BJ (cell line): ENCODE measurements at regions not wholly inside any gene's neighbourhood (a gene's known extent, or its start where the extent isn't known, plus 50 kb on each side); places are given as distances from the start of the nearest gene placed in this dataset.
"Not testable (repeated sequence)": the region's sequence is repeated elsewhere in the genome, so short reads cannot be mapped to it uniquely, and the experiment has no call there.

Source experiments
- CTCF ChIA-PET: fragments of 350-600 bp; formaldehyde crosslinking; extraction: SDS; loops from one replicate; lab custom pipeline; 2021; ENCODE audit warnings: antibody characterized with exemption, inconsistent platforms; lab: Yijun Ruan, JAX
- POLR2A ChIA-PET: fragments of 300-600 bp; sonication (Branson Sonifier 250); formaldehyde crosslinking; extraction: SDS; loops from one replicate; lab custom pipeline; 2021; ENCODE audit warnings: antibody characterized with exemption; lab: Charles Lee
- DNase-seq: peaks from one replicate; pipeline ENCODE4 v3.0.0-alpha.2; 2011; ENCODE audit warnings: low read depth
- H3K27me3 ChIP-seq: 2 replicates; pipeline ENCODE4 v1.6.0; 2011; ENCODE audit warnings: low read length; ENCODE audit not compliant: control insufficient read depth, insufficient read depth
- H3K36me3 ChIP-seq: 2 replicates; pipeline ENCODE4 v1.5.1; 2011; ENCODE audit warnings: low read length; ENCODE audit not compliant: control insufficient read depth, insufficient read depth
- H3K4me3 ChIP-seq: 2 replicates; pipeline ENCODE4 v1.5.1; 2011; ENCODE audit warnings: low read depth, mild to moderate bottlenecking, control low read depth, low read length
- TF ChIP-seq, protein P1 (sequence below): IDR thresholded peaks from 2 replicates; pipeline ENCODE4 v1.5.1; 2011; ENCODE audit warnings: low read depth, mild to moderate bottlenecking, control low read depth, inconsistent platforms, low read length, moderate library complexity; ENCODE audit not compliant: insufficient read depth

DNA sequence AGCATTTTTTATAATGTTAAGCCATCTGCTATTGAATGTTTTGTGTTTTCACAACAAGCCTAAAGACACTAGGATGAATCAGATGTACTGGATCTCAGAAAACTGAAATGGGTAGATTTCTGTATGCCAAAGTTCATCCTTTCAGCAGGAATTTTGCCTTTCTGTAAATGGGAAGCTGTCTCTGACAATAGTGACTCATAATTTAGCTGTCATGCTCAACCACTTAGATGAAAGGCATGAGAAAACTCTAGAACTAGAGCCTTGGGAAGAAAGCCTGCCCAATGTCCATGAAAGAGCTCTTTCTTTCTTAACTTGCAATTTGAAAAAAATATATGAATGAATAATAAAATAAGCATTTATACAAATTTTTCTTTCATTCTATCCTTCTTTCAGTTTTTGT lies 616.0 kb upstream of the EDIL3 start:
- CTCF ChIA-PET: no interaction called here
- Histone ChIP-seq H3K4me3 (no peak overlapping the region), H3K27me3 (no peaks in the 10 kb centered on the region), H3K36me3 (no peaks in the 10 kb centered on the region)
- DNase-seq: no peak
- POLR2A ChIA-PET: no interaction called here
- TF ChIP-seq, protein P1, sequence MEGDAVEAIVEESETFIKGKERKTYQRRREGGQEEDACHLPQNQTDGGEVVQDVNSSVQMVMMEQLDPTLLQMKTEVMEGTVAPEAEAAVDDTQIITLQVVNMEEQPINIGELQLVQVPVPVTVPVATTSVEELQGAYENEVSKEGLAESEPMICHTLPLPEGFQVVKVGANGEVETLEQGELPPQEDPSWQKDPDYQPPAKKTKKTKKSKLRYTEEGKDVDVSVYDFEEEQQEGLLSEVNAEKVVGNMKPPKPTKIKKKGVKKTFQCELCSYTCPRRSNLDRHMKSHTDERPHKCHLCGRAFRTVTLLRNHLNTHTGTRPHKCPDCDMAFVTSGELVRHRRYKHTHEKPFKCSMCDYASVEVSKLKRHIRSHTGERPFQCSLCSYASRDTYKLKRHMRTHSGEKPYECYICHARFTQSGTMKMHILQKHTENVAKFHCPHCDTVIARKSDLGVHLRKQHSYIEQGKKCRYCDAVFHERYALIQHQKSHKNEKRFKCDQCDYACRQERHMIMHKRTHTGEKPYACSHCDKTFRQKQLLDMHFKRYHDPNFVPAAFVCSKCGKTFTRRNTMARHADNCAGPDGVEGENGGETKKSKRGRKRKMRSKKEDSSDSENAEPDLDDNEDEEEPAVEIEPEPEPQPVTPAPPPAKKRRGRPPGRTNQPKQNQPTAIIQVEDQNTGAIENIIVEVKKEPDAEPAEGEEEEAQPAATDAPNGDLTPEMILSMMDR: no peak

DNA sequence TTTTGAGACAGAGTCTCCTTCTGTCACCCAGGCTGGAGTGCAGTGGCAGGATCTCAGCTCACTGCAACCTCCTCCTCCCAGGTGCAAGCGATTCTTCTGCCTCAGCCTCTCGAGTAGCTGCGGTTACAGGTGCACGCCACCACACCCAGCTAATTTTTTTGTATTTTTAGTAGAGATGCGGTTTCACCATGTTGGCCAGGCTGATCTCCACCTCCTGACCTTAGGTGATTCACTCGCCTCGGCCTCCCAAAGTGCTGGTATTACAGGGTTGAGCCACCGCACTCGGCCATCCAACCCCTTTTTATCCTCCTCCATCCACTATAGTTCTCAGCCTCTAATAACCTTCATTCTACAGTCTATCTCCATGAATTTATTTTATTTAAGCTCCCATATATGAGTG lies 617.3 kb upstream of the EDIL3 start:
- DNase-seq, H3K27me3 ChIP-seq, H3K36me3 ChIP-seq, POLR2A ChIA-PET, H3K4me3 ChIP-seq: not testable (repeated sequence)
- CTCF ChIA-PET: interaction anchor here (1.1 kb wide), 1 partner anchor 22 kb away, joined by 3 read pairs; no protein-coding TSS in a partner anchor

DNA sequence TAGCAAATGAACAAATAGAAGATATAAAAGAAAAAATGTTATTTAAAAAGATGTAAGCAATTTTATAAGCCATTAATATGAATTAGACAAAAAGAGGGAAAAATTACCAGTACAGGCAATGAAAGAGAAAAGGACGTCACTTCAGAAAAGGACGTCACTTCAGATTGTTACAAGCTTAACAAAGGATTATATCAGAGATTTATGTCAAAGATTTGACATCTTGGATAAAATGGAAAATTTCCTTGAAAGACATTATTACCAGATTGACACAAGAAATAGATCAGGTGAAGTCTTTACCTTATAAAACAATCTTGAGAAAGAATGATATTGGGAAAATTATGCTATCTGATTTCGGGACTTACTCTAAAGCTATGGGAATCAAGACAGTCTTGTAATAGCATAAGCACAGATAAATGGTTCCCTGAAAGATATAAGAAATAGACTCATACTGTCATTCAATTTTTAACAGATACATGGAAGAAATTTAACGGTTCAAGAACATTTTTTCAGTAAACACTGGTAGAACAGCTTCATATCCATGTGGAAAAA lies 625.4 kb upstream of the EDIL3 start:
- TF ChIP-seq, protein P1: no peak
- H3K4me3 ChIP-seq: no peak overlapping the region
- H3K27me3 ChIP-seq: no peaks in the 10 kb centered on the region
- no peak for DNase-seq
- no peaks in the 10 kb centered on the region for H3K36me3 ChIP-seq
- CTCF ChIA-PET: no interaction called here
- POLR2A ChIA-PET: no interaction called here

DNA sequence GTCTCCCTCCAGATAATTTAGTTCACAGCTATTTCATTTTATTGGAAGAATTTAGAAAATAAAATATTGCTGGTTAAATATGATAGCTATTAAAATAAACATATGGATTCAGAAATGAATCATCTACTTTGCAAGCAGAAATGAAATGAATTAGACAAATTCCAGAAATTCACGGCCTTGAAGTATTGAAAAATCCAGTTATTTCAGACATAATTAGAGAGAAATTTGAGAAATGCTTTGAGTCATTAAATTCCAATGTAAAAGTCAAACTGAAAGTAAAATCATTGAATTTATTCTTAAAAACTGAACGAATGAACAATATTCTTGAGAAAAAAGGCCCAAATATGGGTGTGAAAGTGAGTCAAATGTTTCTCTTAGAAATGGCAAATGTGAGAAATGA lies 632.6 kb upstream of the EDIL3 start:
- DNase-seq: no peak
- Histone ChIP-seq H3K36me3 (no peaks in the 10 kb centered on the region), H3K4me3 (no peak overlapping the region), H3K27me3 (no peaks in the 10 kb centered on the region)
- ChIA-PET CTCF (no interaction called here), POLR2A (no interaction called here)
- TF ChIP-seq, protein P1: no peak

DNA sequence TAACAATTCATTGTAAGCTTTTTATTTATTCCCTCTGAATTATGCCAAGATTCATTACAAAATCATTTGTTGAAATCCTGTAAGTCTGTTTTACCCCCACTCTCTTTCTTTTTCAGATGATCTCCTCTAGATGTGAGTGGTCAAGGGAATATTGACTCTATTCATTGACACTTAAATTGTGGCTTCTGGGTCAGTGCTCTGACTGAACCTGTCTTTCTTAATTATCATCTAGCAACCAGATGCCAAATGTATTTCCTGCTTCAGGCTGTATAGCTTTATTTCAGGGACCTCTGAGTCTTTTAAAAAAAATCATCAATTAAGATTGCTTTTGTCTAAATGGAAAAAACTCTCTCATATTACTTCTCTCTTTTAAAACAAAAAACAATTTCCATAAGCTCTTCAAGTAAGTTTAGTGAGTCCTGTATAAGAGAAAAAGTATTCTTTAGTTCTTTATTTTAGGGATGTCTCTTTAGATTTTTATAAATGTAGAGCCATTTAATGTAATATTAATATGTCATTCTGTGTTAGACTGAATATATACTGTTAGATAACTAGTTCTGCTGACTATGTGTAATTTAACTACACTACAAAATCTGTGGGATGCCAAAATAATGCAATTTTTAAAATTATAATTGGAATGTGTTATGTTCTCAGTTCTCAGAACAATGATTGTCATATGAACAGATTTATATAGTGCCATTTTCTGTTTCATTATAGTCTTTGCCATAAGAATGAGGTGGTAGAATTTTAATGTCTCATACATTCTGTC lies 645.8 kb upstream of the EDIL3 start:
- ChIA-PET CTCF (no interaction called here), POLR2A (no interaction called here)
- no peaks in the 10 kb centered on the region for H3K27me3 ChIP-seq
- TF ChIP-seq, protein P1: no peak
- DNase-seq: no peak
- H3K36me3 ChIP-seq: no peaks in the 10 kb centered on the region
- no peak overlapping the region for H3K4me3 ChIP-seq

DNA sequence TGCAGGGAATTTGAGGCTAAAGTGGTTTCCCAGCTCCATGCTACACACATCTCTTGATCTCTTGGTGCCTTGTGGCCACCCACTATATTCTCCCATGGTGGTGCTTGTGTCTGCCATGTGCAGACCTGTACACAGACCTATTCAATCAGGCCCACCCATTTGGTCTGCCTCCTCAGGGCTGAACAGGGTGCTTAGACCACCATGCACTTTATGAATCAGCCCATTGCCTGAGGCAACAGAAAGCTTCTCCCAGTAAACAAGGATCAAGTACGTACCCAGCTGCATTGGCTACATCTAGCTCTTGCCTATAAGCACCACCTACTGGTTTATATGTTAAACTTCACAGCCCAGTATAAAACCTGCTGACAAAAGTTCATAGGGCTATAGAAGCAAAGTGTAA lies 664.3 kb upstream of the EDIL3 start:
- TF ChIP-seq, protein P1: no peak
- H3K36me3 ChIP-seq: no peaks in the 10 kb centered on the region
- POLR2A ChIA-PET: no interaction called here
- DNase-seq: no peak
- CTCF ChIA-PET: interaction anchor here (0.7 kb wide), 1 partner anchor 1332 kb away, joined by 3 read pairs; no protein-coding TSS in a partner anchor
- H3K27me3 ChIP-seq: no peaks in the 10 kb centered on the region
- no peak overlapping the region for H3K4me3 ChIP-seq
